A673 (cell line): ENCODE measurements at regions not wholly inside any gene's neighbourhood (a gene's known extent, or its start where the extent isn't known, plus 50 kb on each side); places are given as distances from the start of the nearest gene placed in this dataset.

Source experiments
- BruUV-seq: library from RNA; stranded (reverse); fragments of 400-500 nt; replicated peaks from 2 replicates; lab custom pipeline; 2021; lab: Mats Ljungman, UMichigan
- CTCF ChIA-PET: fragments of 300-600 bp; sonication (Branson Sonifier 250); formaldehyde crosslinking; loops from one replicate; lab custom pipeline; 2022; ENCODE audit warnings: antibody characterized with exemption; lab: Charles Lee
- POLR2A ChIA-PET: fragments of 300-600 bp; sonication (Branson Sonifier 250); formaldehyde crosslinking; loops from one replicate; lab custom pipeline; 2022; ENCODE audit warnings: antibody characterized with exemption; ENCODE audit not compliant: low non-redundant PET; lab: Charles Lee
- DNase-seq: peaks from one replicate; pipeline ENCODE4 v3.0.0-alpha.2; 2015; ENCODE audit warnings: low spot score
- H3K27ac ChIP-seq: fragments of 200-600 bp; sonication (generic); 2 replicates; pipeline ENCODE4 v1.5.1; 2016; ENCODE audit warnings: mixed run types, low read depth, mild to moderate bottlenecking, mixed read lengths, antibody characterized with exemption, low read length; ENCODE audit not compliant: poor library complexity, severe bottlenecking
- H3K27me3 ChIP-seq: fragments of 200-600 bp; sonication (generic); replicated peaks from 2 replicates; pipeline ENCODE4 v1.6.1; 2017; ENCODE audit warnings: mixed run types, low read depth, mild to moderate bottlenecking, mixed read lengths, antibody characterized with exemption, low read length; ENCODE audit not compliant: insufficient read depth, poor library complexity
- H3K36me3 ChIP-seq: fragments of 200-600 bp; sonication (generic); 2 replicates; pipeline ENCODE4 v1.6.1; 2016; ENCODE audit warnings: mixed run types, mild to moderate bottlenecking, mixed read lengths, antibody characterized with exemption, low read length; ENCODE audit not compliant: insufficient read depth, poor library complexity, severe bottlenecking
- H3K4me1 ChIP-seq: fragments of 200-600 bp; sonication (generic); 2 replicates; pipeline ENCODE4 v1.6.1; 2017; ENCODE audit warnings: mixed run types, mild to moderate bottlenecking, mixed read lengths, antibody characterized with exemption, low read length; ENCODE audit not compliant: insufficient read depth, poor library complexity, severe bottlenecking
- H3K4me3 ChIP-seq: fragments of 200-600 bp; sonication (generic); 2 replicates; pipeline ENCODE4 v1.5.1; 2016; ENCODE audit warnings: low read depth, mixed run types, mild to moderate bottlenecking, mixed read lengths, low read length; ENCODE audit not compliant: poor library complexity, severe bottlenecking
- H3K9me3 ChIP-seq: fragments of 200-600 bp; sonication (generic); 2 replicates; pipeline ENCODE4 v1.6.1; 2016; ENCODE audit warnings: mixed run types, low read depth, mild to moderate bottlenecking, mixed read lengths, antibody characterized with exemption, low read length; ENCODE audit not compliant: poor library complexity, severe bottlenecking
- CTCF ChIP-seq: fragments of 300-800, 200-600 bp; sonication (generic); conservative IDR thresholded peaks from 2 replicates; pipeline ENCODE4 v1.5.1; 2017; ENCODE audit warnings: low read depth, mild to moderate bottlenecking, antibody characterized with exemption, low read length, moderate library complexity, mixed read lengths
- EZH2 ChIP-seq: fragments of 200-600 bp; sonication (generic); IDR thresholded peaks from 2 replicates; pipeline ENCODE4 v1.6.1; 2017; ENCODE audit warnings: borderline replicate concordance, low read depth, mild to moderate bottlenecking, mixed read lengths, antibody characterized with exemption, low read length; ENCODE audit not compliant: poor library complexity, severe bottlenecking
- intact Hi-C: fragments of 100-400 bp; cut with micrococcal nuclease; formaldehyde crosslinking; loops from one replicate; pipeline ENCODE4 v1.10.0; 2022; ENCODE audit not compliant: unreplicated experiment

GRCh38 chr6:137652961-137653705, 158.9 kb upstream of the OLIG3 start:
- H3K4me1 ChIP-seq = no peaks in the 10 kb centered on the region
- no peaks in the 10 kb centered on the region for H3K36me3 ChIP-seq
- POLR2A ChIA-PET = no interaction called here
- no peak overlapping the region for H3K4me3 ChIP-seq
- H3K9me3 ChIP-seq = peaks cover 11% of the 10 kb centered on the region
- no peak overlapping the region for H3K27ac ChIP-seq
- H3K27me3 ChIP-seq = no peaks in the 10 kb centered on the region
- no peak for TF ChIP-seq CTCF
- no peak for TF ChIP-seq EZH2
- BruUV-seq = no TSS peak
- intact Hi-C loops = no loop called here
- CTCF ChIA-PET = no interaction called here
- DNase-seq = no peak

- H3K4me3 ChIP-seq = no peak overlapping the region
- H3K27me3 ChIP-seq = no peaks in the 10 kb centered on the region
- DNase-seq = no peak
- ChIA-PET POLR2A (no interaction called here), CTCF (no interaction called here)
- H3K27ac ChIP-seq = no peak overlapping the region
- H3K4me1 ChIP-seq = no peaks in the 10 kb centered on the region
- no TSS peak for BruUV-seq
- H3K36me3 ChIP-seq = no peaks in the 10 kb centered on the region
- H3K9me3 ChIP-seq = peaks cover 11% of the 10 kb centered on the region
- intact Hi-C loops = no loop called here
- TF ChIP-seq EZH2 = no peak
- TF ChIP-seq CTCF = no peak
Measured at GRCh38 chr6:137653706-137654059, 159.5 kb upstream of the OLIG3 start.

- no TSS peak for BruUV-seq
- CTCF ChIA-PET = no interaction called here
- no peak overlapping the region for H3K27ac ChIP-seq
Measured at GRCh38 chr6:137654365-137654981, 160.3 kb upstream of the OLIG3 start.

More at GRCh38 chr6:137654365-137654981, 160.3 kb upstream of the OLIG3 start:
- DNase-seq = no peak
- H3K4me3 ChIP-seq = no peak overlapping the region
- H3K4me1 ChIP-seq = no peaks in the 10 kb centered on the region
- no peaks in the 10 kb centered on the region for H3K27me3 ChIP-seq
- intact Hi-C loops = no loop called here
- no peaks in the 10 kb centered on the region for H3K36me3 ChIP-seq
- TF ChIP-seq EZH2 (no peak), CTCF (no peak)
- H3K9me3 ChIP-seq = peaks cover 11% of the 10 kb centered on the region
- POLR2A ChIA-PET = no interaction called here
